T47D (cell line): ENCODE measurements at regions not wholly inside any gene's neighbourhood (a gene's known extent, or its start where the extent isn't known, plus 50 kb on each side); places are given as distances from the start of the nearest gene placed in this dataset.

ENCODE experiments used
- DNase-seq, 2 experiments: peaks; one replicate each; pipeline versions ENCODE4 v3.0.0 to v3.0.0-alpha.2; 2011 to 2012; ENCODE audit warnings: low read depth in 1 of 2, low spot score in 1 of 2
- JUND ChIP-seq: IDR thresholded peaks from 2 replicates; pipeline ENCODE4 v1.6.1; 2012; ENCODE audit warnings: low read depth
- in situ Hi-C: cut with HindIII; loops from 2 replicates; pipeline ENCODE4 v1.10.0; 2016; ENCODE audit warnings: low sequenced_read_pairs, low pct_unique_long_range_greater_than_20kb

DNA sequence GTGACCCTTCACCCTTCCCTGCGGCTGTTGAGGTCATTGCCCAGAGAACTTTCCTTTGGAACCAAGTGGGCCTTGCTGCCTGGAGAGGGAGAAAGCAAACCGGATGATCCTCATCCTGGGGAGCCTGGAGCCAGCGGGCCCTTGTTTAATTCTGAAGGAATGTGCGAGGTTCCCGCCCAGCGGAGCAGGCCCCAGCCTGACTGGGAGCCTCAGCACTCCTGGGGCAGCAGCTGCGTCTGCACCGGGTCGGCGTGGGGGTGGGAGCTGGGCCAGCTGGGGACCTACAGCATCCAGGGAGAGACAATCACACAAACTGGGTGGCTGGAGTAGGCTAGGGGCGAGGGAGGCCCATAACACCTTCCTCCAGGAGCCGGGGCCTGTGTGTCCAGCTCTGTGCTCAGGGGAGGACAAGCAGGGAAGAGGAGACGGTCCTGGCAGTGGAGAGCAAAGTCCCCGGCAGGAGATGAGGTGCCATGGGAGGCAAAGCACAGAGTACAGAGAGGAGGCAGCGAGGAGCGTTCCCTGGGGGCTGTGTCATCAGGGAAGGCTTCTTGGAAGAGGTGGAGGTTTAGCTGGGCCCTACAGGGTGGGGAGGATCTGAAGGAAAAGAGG is 61.9 kb upstream of the HAAO start:
- no peak for DNase-seq
- in situ Hi-C loops, result no loop called here
- TF ChIP-seq JUND, result no peak

DNA sequence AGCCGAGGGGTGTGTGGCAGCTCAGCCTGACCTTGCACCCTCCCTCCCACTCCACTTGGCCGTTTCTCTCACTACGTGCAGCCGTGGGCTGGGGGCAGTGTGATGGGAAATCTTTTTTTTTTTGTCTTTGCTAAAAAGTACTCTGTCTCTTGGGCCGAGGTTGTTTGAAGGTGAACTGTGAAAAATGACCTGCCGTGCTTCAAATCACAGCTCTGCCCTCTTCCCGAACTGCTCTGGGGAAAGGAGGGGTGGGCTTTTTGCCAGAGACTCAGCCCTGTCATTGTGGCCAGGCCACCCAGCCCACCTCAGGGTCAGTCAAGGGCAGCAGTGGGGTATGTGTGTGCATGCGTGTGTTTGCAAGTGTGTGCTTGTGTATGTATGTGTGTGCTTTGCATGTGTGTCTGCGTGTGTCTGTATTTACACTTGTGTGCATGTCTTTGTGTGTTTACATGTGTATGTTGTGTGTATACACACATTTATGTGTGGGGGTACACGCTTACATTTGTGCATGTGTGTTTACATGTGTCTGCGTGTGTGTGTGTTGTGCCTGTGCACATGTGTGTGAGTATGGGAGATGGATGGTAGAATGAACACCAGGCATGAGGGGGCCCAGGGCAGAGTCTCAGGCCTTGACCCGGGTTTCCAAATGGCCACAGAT is 61.3 kb upstream of the HAAO start:
- no peak for TF ChIP-seq JUND
- in situ Hi-C loops, result no loop called here
- no peak for DNase-seq

DNA sequence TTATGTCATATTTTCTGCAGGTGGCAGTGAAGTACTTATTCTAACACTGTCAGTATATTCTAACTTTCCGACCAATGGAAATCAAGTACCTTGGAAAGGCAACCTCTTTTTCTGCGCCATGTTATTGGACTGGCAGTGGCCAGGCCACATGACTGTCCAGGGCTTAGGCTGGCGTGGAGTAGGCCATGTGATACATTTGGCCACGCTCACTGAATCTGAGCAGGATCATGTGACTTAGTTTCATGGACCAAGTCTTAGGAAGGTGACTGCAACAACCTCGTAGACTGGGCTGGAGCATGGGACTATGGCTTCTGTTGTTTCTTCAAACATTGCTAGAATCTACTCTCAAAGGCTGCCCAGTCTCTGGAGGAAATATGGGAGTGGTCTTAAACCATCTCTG is 60.4 kb upstream of the HAAO start:
- in situ Hi-C loops, result no loop called here
- no peak for TF ChIP-seq JUND

GRCh38 chr2:42851740-42852250 is 59.4 kb upstream of the HAAO start:
- in situ Hi-C loops, result no loop called here
- TF ChIP-seq JUND, result no peak
- DNase-seq, result no peak

More for the DNA sequence above, 60.4 kb upstream of the HAAO start:
- DNase-seq, result no peak

DNA sequence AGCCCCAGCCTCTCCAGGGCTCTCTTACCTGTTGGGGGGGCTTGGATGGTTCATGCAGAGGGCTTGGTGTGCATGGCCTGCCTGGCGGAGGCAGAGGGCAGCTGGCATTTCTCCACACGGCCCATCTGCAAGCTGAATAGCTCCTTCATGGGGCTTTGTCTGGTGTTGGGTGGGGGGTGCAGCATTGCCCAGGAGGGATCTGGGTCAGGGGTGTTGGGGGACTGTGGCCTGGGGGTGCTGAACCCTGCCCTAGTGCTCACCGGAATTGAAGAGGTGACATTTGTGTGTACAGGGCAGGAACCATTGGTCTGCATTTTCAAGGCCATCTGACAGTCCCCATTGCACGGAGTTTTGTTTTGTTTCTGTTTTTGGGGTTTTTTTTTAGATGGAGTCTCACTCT is 58.8 kb upstream of the HAAO start:
- DNase-seq, result no peak
- in situ Hi-C loops, result no loop called here
- TF ChIP-seq JUND, result no peak

DNA sequence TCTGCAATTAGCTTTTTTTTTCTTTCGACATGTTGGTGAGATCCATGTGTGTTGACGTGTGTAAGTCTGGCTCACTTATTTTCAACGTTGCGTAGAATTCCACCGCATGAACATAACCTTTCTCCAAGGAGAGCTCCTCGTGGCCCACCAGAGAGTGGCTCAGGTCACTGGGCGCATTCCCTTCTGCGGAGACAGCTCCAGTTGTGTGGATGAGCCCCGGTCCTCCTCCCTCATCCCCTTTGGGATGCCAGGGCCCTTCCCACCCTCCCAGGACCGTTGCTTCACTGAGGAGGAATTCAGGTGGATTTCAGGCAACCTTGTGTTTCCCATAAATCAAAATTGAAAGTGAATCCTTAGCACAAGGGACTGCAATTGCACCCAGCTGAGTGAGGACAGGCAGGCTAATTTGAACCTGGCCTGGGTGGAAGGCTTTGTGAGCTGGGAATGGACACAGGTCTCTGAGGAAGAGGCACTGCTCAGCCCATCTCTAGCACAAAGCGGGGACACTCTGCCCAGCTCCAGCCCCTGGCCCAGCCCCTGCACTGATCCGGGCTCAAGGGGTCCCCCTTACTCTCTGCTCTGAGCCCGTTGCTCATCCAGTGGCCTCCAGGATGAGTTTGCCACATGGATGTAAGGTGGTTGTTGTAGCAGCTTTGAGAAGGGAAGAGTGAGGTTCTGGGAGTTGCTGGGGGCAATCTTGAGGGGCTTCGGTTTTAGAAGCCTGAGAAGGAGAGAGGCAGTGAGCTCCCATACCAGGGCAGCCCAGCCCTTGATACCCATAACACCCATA is 57.8 kb upstream of the HAAO start:
- in situ Hi-C loops, result no loop called here
- no peak for TF ChIP-seq JUND
- DNase-seq, result no peak

DNA sequence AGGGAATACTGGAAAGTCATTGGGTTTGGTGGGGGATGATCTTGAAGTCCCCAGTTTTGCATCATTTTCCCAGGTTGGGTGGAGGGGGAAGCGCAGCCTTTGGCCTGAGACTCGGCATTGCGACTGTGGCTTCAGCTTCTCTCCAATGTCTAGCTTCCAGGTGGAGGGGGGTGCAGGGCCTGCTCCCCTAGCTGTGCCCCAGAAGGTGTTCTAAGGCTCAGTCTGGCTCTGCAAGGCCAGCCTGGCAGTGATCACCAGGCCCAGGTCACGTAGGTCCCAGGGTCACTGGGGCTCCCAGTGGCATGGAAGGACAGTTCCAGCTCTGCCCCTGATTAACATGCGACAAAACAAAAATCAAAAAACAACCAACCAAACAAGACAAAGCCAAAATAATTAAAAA is 56.9 kb upstream of the HAAO start:
- in situ Hi-C loops, result no loop called here
- DNase-seq, result no peak
- TF ChIP-seq JUND, result no peak

DNA sequence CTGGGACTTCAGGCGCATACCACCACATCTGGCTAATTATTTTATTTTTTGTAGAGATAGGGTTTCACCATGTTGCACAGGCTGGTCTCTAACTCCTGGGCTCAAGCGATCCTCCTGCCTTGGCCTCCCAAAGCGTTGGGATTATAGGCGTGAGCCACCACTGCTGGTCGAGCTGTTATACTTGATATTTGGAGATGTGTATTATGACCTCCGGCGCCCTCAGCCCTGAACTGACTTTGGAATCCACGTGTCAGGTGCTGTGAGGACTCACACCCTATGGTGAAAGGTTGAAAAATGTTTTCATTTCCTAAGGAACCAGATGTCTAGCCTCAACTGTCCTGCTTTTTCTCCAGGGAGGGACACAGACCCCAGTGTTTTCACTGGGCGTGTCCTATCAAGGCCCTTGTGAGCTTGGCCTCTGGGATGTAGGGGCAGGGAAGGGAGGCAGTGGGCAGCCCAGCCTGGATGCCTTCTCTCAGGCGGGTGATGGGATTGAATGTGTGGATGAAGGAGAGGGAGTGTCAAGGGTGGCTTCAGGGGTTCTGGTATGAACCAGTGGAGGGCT is 56.4 kb upstream of the HAAO start:
- in situ Hi-C loops, result no loop called here
- DNase-seq, result no peak
- no peak for TF ChIP-seq JUND

DNA sequence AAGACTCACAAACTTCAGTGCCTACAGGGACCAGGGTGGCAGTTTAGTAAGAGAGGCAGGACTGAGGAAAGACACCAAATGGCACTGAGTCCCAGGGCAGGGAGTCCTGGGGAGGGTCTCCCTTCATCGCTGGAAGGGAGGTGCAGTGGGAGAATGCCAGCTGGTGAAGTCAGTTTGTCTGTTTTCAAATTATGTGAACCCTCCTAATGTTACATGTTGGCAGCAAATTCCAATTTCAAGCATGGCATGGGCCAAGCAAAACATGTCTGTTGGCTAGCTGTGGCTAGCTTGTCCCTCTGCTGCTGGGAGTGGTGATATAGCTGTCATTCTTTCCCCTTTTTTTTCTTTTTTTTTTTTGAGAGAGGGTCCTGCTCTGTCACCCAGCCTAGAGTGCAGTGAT is 55.9 kb upstream of the HAAO start:
- DNase-seq, result no peak
- TF ChIP-seq JUND, result no peak
- in situ Hi-C loops, result no loop called here

DNA sequence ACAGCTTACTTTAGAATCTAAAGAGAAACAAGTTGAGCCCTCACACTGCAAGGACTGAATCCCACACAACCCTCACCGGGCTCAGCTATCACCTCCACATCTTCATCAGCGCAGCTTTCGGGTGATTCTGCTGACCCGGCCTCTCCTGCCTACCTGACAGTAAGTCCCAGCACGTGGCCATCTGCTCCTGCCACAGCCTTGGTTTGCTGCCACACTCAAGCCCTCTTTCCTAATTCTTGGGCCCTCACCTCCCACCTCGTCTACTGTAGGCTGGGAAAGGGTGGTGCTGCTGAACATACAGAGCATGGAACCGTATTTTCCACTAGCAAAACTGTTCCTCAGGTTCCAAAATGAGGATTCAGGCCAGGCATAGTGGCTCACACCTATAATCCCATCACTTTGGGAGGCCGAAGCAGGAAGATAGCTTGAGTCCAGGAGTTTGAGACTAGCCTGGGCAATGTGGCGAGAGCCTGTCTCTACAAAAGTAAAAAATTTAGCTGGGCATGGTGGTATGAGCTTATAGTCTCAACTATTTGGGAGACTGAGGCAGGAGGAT is 55.3 kb upstream of the HAAO start:
- in situ Hi-C loops, result no loop called here
- TF ChIP-seq JUND, result no peak
- DNase-seq, result no peak

DNA sequence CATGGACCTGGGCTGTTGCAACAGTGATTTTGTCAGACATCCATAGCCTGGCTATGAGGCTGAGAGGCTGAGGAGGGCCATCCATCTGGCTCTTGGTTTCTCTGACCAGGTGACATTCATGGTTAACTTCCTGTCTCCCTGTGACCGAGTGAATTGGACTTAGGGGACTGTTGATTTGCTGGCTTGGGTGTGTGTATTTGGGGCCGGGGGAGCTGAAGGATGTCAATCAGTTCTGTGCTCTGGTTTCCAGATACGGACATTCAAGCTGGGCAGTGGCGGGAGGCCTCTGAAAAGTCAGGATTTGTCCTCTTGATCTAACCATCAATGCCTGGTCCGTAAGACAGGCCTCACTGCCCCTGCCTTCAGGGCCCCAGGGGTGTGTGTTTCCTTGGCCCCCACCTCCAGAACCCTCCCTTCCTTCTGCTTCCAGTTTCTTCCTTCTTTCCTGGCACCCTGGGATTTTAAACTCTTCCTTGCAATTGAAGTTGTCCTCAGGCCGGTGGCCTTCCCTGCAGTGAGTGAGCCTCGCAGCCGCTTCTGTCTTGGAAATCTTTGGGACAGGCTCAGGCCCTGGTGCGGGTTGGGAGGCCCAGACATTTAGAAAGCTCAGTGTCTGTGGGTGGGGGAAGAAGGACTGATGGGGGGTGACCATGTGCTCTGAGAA is 54.7 kb upstream of the HAAO start:
- no peak for TF ChIP-seq JUND
- in situ Hi-C loops, result no loop called here
- DNase-seq, result no peak

DNA sequence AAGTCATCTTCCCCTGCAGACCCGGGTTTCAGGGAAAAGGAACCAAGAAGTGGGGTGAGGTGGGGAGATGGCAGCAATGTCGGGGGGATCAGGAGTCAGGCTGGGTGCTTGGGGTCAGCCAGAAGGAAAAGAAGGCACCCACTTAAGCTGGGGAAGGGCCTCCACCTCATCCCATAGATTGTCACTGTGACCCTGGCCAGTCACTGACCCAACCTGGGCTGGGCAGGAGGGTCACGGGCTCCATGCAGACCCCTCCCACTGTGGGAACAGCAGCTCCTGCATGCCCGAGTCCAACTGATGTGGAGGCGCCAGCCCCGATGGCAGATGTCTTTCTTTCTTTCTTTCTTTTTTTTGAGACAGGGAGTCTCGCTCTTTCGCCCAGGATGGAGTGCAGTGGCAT is 53.6 kb upstream of the HAAO start:
- no peak for DNase-seq
- TF ChIP-seq JUND, result no peak
- in situ Hi-C loops, result no loop called here
